AG09309 (cell line): ENCODE measurements at regions not wholly inside any gene's neighbourhood (a gene's known extent, or its start where the extent isn't known, plus 50 kb on each side); places are given as distances from the start of the nearest gene placed in this dataset.
"Not testable (repeated sequence)": the region's sequence is repeated elsewhere in the genome, so short reads cannot be mapped to it uniquely, and the experiment has no call there.

Experiments
- DNase-seq: peaks from one replicate; pipeline ENCODE4 v3.0.0-alpha.2; 2010; ENCODE audit warnings: low read depth
- H3K4me3 ChIP-seq: 2 replicates; pipeline ENCODE4 v1.5.1; 2011; ENCODE audit warnings: mild to moderate bottlenecking, low read depth, low read length, moderate library complexity; ENCODE audit not compliant: control insufficient read depth
- TF ChIP-seq, protein P1 (sequence below): IDR thresholded peaks from 2 replicates; pipeline ENCODE4 v1.5.1; 2011; ENCODE audit warnings: mild to moderate bottlenecking, low read depth, low read length, inconsistent platforms; ENCODE audit not compliant: insufficient read depth, control insufficient read depth; ENCODE audit errors: missing control alignments

- H3K4me3 ChIP-seq: no peak overlapping the region
- DNase-seq: no peak
- TF ChIP-seq, protein P1, sequence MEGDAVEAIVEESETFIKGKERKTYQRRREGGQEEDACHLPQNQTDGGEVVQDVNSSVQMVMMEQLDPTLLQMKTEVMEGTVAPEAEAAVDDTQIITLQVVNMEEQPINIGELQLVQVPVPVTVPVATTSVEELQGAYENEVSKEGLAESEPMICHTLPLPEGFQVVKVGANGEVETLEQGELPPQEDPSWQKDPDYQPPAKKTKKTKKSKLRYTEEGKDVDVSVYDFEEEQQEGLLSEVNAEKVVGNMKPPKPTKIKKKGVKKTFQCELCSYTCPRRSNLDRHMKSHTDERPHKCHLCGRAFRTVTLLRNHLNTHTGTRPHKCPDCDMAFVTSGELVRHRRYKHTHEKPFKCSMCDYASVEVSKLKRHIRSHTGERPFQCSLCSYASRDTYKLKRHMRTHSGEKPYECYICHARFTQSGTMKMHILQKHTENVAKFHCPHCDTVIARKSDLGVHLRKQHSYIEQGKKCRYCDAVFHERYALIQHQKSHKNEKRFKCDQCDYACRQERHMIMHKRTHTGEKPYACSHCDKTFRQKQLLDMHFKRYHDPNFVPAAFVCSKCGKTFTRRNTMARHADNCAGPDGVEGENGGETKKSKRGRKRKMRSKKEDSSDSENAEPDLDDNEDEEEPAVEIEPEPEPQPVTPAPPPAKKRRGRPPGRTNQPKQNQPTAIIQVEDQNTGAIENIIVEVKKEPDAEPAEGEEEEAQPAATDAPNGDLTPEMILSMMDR: no peak
Measured at GRCh38 chr2:192952245-192952644, 757.5 kb upstream of the TMEFF2 start.

DNA sequence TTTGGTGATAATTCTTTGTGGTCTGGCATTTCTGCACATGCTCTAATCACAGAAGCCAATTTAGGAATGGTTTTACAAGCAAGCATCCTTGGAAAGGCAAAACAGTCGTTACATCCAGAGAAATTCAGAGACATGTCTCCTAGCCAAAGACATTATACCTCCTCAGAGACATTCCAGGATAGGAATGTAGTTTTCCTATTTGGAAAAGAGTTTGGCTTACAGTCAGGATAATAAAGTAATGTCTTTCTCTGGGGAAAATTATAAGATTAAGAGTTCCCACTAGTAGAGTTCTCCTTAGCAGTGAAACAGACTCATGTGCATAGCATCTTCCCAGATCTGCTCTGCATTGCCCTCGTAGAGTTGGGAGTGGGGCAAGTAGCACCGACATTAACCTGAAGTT is 753.6 kb upstream of the TMEFF2 start:
- DNase-seq: no peak
- H3K4me3 ChIP-seq: no peak overlapping the region
- TF ChIP-seq, protein P1: no peak

- H3K4me3 ChIP-seq: no peak overlapping the region
- TF ChIP-seq, protein P1: no peak
- DNase-seq: no peak
Measured at GRCh38 chr2:192947352-192947751, 752.6 kb upstream of the TMEFF2 start.

DNA sequence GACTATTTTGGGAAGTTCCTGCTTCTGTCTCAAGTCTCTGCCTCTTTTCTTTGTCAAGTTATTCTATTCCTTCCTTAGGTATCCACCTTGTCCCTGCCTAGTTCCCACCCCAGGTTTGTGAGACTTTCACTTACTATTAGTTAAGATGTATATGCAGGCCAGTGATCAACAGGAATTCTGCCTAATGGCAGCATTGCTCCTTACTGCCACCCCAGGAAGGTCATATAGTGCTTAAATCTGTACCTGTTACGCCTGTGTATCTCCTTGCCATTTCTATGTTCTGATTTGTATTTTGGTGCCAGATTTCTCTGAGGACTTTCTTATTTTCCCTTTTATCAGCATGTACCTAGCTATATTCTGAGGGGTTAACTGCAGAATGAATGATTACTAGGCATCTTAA is 746.0 kb upstream of the TMEFF2 start:
- TF ChIP-seq, protein P1: no peak
- DNase-seq: no peak
- H3K4me3 ChIP-seq: no peak overlapping the region

GRCh38 chr2:192932376-192932775 is 737.6 kb upstream of the TMEFF2 start:
- TF ChIP-seq, protein P1: no peak
- H3K4me3 ChIP-seq: no peak overlapping the region
- no peak for DNase-seq

DNA sequence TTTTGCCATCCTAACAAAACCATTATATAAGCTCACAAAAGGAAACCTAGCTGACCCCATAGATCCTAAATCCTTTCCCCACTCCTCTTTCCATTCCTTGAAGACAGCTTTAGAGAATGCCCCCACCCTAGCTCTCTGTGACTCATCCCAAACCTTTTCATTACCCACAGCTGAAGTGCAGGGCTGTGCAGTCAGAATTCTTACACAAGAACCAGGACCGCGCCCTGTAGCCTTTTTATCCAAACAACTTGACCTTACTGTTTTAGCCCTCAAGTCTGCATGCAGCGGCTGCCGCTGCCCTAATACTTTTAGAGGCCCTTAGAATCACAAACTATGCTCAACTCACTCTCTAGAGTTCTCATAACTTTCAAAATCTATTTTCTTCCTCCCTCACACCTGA is 726.9 kb upstream of the TMEFF2 start:
- DNase-seq, H3K4me3 ChIP-seq: not testable (repeated sequence)

GRCh38 chr2:192901446-192901845 is 706.7 kb upstream of the TMEFF2 start:
- H3K4me3 ChIP-seq: no peak overlapping the region
- TF ChIP-seq, protein P1: no peak
- DNase-seq: no peak
